B cell (primary cell): ENCODE measurements at regions not wholly inside any gene's neighbourhood (a gene's known extent, or its start where the extent isn't known, plus 50 kb on each side); places are given as distances from the start of the nearest gene placed in this dataset.

Experiments
- ATAC-seq: fragments of 200-7000 bp; cut with Tn5 transposase; one replicate; pipeline ENCODE4 v1.10.0; 2021; ENCODE audit warnings: low read depth, mild to moderate bottlenecking, moderate number of reproducible peaks, moderate library complexity
- CTCF ChIA-PET: fragments of 350-600 bp; sonication (Branson Sonifier 250); formaldehyde crosslinking; loops from one replicate; lab custom pipeline; 2021; ENCODE audit warnings: antibody characterized with exemption, inconsistent platforms; lab: Charles Lee
- POLR2A ChIA-PET: fragments of 350-600 bp; sonication (Branson Sonifier 250); formaldehyde crosslinking; loops from one replicate; lab custom pipeline; 2021; ENCODE audit warnings: antibody characterized with exemption; lab: Charles Lee
- DNase-seq: peaks from one replicate; pipeline ENCODE4 v3.0.0; 2013
- H2AFZ ChIP-seq: 2 replicates; pipeline ENCODE4 v1.6.1; 2012; ENCODE audit warnings: mild to moderate bottlenecking, low read depth, low read length; ENCODE audit not compliant: insufficient read depth, poor library complexity, severe bottlenecking
- H3K27ac ChIP-seq, 2 donors: 1 replicate in 1 of 2; 2 replicates in 1 of 2; pipeline ENCODE4 v1.5.1; 2012 to 2013; ENCODE audit warnings: low read length in 2 of 2, mild to moderate bottlenecking in 2 of 2, moderate library complexity in 1 of 2
- H3K27me3 ChIP-seq, 4 experiments: fragments of 200-600 bp in 1 of 4; sonication (generic) in 1 of 4; replicated peaks in 1 of 4; 1 replicate in 2 of 4; 2 replicates in 2 of 4; pipeline versions ENCODE4 v1.6.1 to v1.7.0; 2013 to 2016; ENCODE audit warnings: low read length in 3 of 4, mild to moderate bottlenecking in 2 of 4, mixed read lengths in 1 of 4, moderate library complexity in 1 of 4; ENCODE audit not compliant: insufficient read depth in 4 of 4, control insufficient read depth in 3 of 4; ENCODE audit errors: control extremely low read depth in 1 of 4
- H3K36me3 ChIP-seq, 2 experiments: replicated peaks in 1 of 2; 1 replicate in 1 of 2; 2 replicates in 1 of 2; pipeline versions ENCODE4 v1.6.1 to v1.7.1; 2013; ENCODE audit warnings: low read length in 1 of 2; ENCODE audit not compliant: insufficient read depth in 2 of 2, control insufficient read depth in 1 of 2; ENCODE audit errors: control extremely low read depth in 1 of 2, extremely low read depth in 1 of 2
- H3K4me1 ChIP-seq, 2 donors: fragments of 200-600 bp in 1 of 2; sonication (generic) in 1 of 2; 1 replicate in 1 of 2; 2 replicates in 1 of 2; pipeline versions ENCODE4 v1.5.1 to v1.6.1; 2013 to 2017; ENCODE audit warnings: low read length in 2 of 2; ENCODE audit not compliant: control insufficient read depth in 2 of 2, insufficient read depth in 2 of 2
- H3K4me2 ChIP-seq: replicated peaks from 2 replicates; pipeline ENCODE3; 2012; ENCODE audit warnings: mild to moderate bottlenecking, low read depth, low read length; ENCODE audit not compliant: poor library complexity, severe bottlenecking
- H3K4me3 ChIP-seq, 5 experiments: fragments of 200-600 bp in 1 of 5; sonication (generic) in 1 of 5; 1 replicate in 3 of 5; 2 replicates in 2 of 5; pipeline versions ENCODE4 v1.5.1 to v1.7.0; 2011 to 2016; ENCODE audit warnings: low read length in 4 of 5, mild to moderate bottlenecking in 4 of 5, low read depth in 2 of 5, control low read depth in 1 of 5, moderate library complexity in 1 of 5; ENCODE audit not compliant: insufficient read depth in 1 of 5; ENCODE audit errors: control extremely low read depth in 1 of 5, extremely low read depth in 1 of 5
- H3K79me2 ChIP-seq: fragments of 200-600 bp; sonication (generic); one replicate; pipeline ENCODE4 v1.6.0; 2016; ENCODE audit warnings: low read length; ENCODE audit not compliant: control insufficient read depth, insufficient read depth
- H3K9ac ChIP-seq: fragments of 200-600 bp; sonication (generic); 2 replicates; pipeline ENCODE4 v1.6.1; 2017; ENCODE audit warnings: mild to moderate bottlenecking, low read length, moderate library complexity
- H3K9me3 ChIP-seq, 3 donors: one replicate each; pipeline versions ENCODE4 v1.6.1 to v1.7.1; 2013; ENCODE audit warnings: low read length in 2 of 3; ENCODE audit not compliant: control insufficient read depth in 2 of 3, insufficient read depth in 1 of 3; ENCODE audit errors: control extremely low read depth in 1 of 3
- H4K20me1 ChIP-seq: 2 replicates; pipeline ENCODE4 v1.6.0; 2012; ENCODE audit warnings: mild to moderate bottlenecking, low read length; ENCODE audit not compliant: insufficient read depth, control insufficient read depth, poor library complexity, severe bottlenecking
- H3K27ac Mint-ChIP-seq: one replicate; pipeline ENCODE4 v1.8.0; 2021; ENCODE audit warnings: mixed read lengths
- H3K27me3 Mint-ChIP-seq: one replicate; pipeline ENCODE4 v1.8.0; 2021; ENCODE audit warnings: mixed read lengths
- H3K4me1 Mint-ChIP-seq: one replicate; pipeline ENCODE4 v1.8.0; 2021; ENCODE audit warnings: mixed read lengths
- H3K4me3 Mint-ChIP-seq: one replicate; pipeline ENCODE4 v1.8.0; 2021; ENCODE audit warnings: mixed read lengths
- H3K9me3 Mint-ChIP-seq: one replicate; pipeline ENCODE4 v1.8.0; 2022; ENCODE audit warnings: mixed read lengths; ENCODE audit not compliant: insufficient read depth
- CTCF ChIP-seq: fragments of 200-600 bp; IDR thresholded peaks from one replicate; pipeline ENCODE4 v1.8.0; 2022; ENCODE audit warnings: antibody characterized with exemption, mild to moderate bottlenecking
- EZH2 ChIP-seq: IDR thresholded peaks from 2 replicates; pipeline ENCODE4 v1.6.1; 2012; ENCODE audit warnings: borderline replicate concordance, low read depth, mild to moderate bottlenecking, moderate library complexity, low read length; ENCODE audit not compliant: insufficient read depth, poor library complexity, severe bottlenecking
- WGBS: methylation state at CpG from one replicate; pipeline ENCODE4 v1.1.5; 2013; ENCODE audit warnings: missing lambda C conversion rate; ENCODE audit not compliant: insufficient coverage; 5-methylcytosine and 5-hydroxymethylcytosine counted together
- intact Hi-C: fragments of 100-400 bp; cut with micrococcal nuclease; formaldehyde crosslinking; loops from one replicate; pipeline ENCODE4 v1.10.0; 2022

- no peaks in the 10 kb centered on the region for H3K4me1 Mint-ChIP-seq
- no peaks in the 10 kb centered on the region for H4K20me1 ChIP-seq
- H3K36me3 ChIP-seq: no peaks in the 10 kb centered on the region
- H3K27me3 Mint-ChIP-seq: peaks cover 2% of the 10 kb centered on the region
- H2AFZ ChIP-seq: no peak overlapping the region
- no peak for TF ChIP-seq EZH2
- no peak for TF ChIP-seq CTCF
- no peak for DNase-seq
- no peak overlapping the region for H3K27ac Mint-ChIP-seq
- intact Hi-C loops: loop anchor here (10.0 kb wide), 1 partner anchor 1159 kb away; no protein-coding TSS in a partner anchor
- no peaks in the 10 kb centered on the region for H3K9me3 ChIP-seq
- no peak overlapping the region for H3K9ac ChIP-seq
- no peaks in the 10 kb centered on the region for H3K27me3 ChIP-seq
- H3K4me3 Mint-ChIP-seq: no peak overlapping the region
- no peak overlapping the region for H3K4me2 ChIP-seq
- no peaks in the 10 kb centered on the region for H3K79me2 ChIP-seq
- H3K27ac ChIP-seq: no peak overlapping the region
- no peaks in the 10 kb centered on the region for H3K9me3 Mint-ChIP-seq
- no peaks in the 10 kb centered on the region for H3K4me1 ChIP-seq
- CTCF ChIA-PET: interaction anchor here (1.1 kb wide), 1 partner anchor 775 kb away, joined by 3 read pairs; no protein-coding TSS in a partner anchor
- ATAC-seq: no peak
- POLR2A ChIA-PET: no interaction called here
- no peak overlapping the region for H3K4me3 ChIP-seq
- WGBS: no CpG with 5 or more reads among the region's 1 CpG
These were observed 49.9 kb upstream of the C5orf46 start for GRCh38 chr5:147956064-147956841.
